ENCODE measurements at regions not wholly inside any gene's neighbourhood (a gene's known extent, or its start where the extent isn't known, plus 50 kb on each side); places are given as distances from the start of the nearest gene placed in this dataset.
A peak's percentile ranks its signal among the peaks of the same experiment; 100 is the strongest.
"Not testable (repeated sequence)": the region's sequence is repeated elsewhere in the genome, so short reads cannot be mapped to it uniquely, and the experiment has no call there.

- Mint-ChIP-seq H3K4me1 (peaks cover 6% of the 10 kb centered on the region), H3K4me3 (no peak overlapping the region), H3K36me3 (ENCODE audit: low read depth) (peaks cover 9% of the 10 kb centered on the region), H3K9me3 (peaks cover 36% of the 10 kb centered on the region), H3K27ac (no peak overlapping the region), H3K27me3 (ENCODE audit: insufficient read depth) (no peaks in the 10 kb centered on the region)
- no peak for DNase-seq
- no peaks in the 10 kb centered on the region for H3K27me3 ChIP-seq (ENCODE audit: control insufficient read depth, insufficient read depth, low read length, poor library complexity, severe bottlenecking)
- peaks cover 42% of the 10 kb centered on the region for H3K9me3 ChIP-seq (ENCODE audit: control insufficient read depth, low read length)
- H3K36me3 ChIP-seq (ENCODE audit: control insufficient read depth, insufficient read depth, low read length): no peaks in the 10 kb centered on the region
- no peak overlapping the region for H3K9ac ChIP-seq (ENCODE audit: extremely low read depth, low read length, poor library complexity, severe bottlenecking)
- no peak overlapping the region for H3K4me3 ChIP-seq (ENCODE audit: low read length)
- no peaks in the 10 kb centered on the region for H3K4me1 ChIP-seq (ENCODE audit: control insufficient read depth, insufficient read depth, low read length)
- 100% methylated on average over 2 of the region's 2 CpGs; no CpG with 5 or more reads in 1 of the 2 experiments for WGBS, 2 experiments (ENCODE audit: insufficient coverage in 1 of 2, insufficient read length in 1 of 2)
- TF ChIP-seq CTCF (conservative IDR thresholded peaks at IDR 0.05): no peak
- H3K27ac ChIP-seq (ENCODE audit: low read depth, low read length): no peak overlapping the region
Observed at GRCh38 chr9:30534896-30535295, 1849.5 kb upstream of the ACO1 start.

GRCh38 chr9:30536494-30536893 lies 1847.9 kb upstream of the ACO1 start:
- Mint-ChIP-seq H3K9me3 (peaks cover 40% of the 10 kb centered on the region), H3K4me3 (no peak overlapping the region), H3K27ac (no peak overlapping the region), H3K4me1 (no peaks in the 10 kb centered on the region), H3K27me3 (ENCODE audit: insufficient read depth) (no peaks in the 10 kb centered on the region), H3K36me3 (ENCODE audit: low read depth) (peaks cover 9% of the 10 kb centered on the region)
- no peak for DNase-seq
- Histone ChIP-seq H3K27me3 (ENCODE audit: control insufficient read depth, insufficient read depth, low read length, poor library complexity, severe bottlenecking) (no peaks in the 10 kb centered on the region), H3K36me3 (ENCODE audit: control insufficient read depth, insufficient read depth, low read length) (no peaks in the 10 kb centered on the region), H3K4me3 (ENCODE audit: low read length) (peak overlapping the region; percentile 35), H3K27ac (ENCODE audit: low read depth, low read length) (no peak overlapping the region), H3K4me1 (ENCODE audit: control insufficient read depth, insufficient read depth, low read length) (no peaks in the 10 kb centered on the region), H3K9ac (ENCODE audit: extremely low read depth, low read length, poor library complexity, severe bottlenecking) (no peak overlapping the region), H3K9me3 (ENCODE audit: control insufficient read depth, low read length) (peaks cover 32% of the 10 kb centered on the region)
- no peak for TF ChIP-seq CTCF (conservative IDR thresholded peaks at IDR 0.05)
- WGBS, 2 experiments (ENCODE audit: insufficient coverage in 1 of 2, insufficient read length in 1 of 2): 91 to 98% methylated on average over 3 of the region's 3 CpGs

GRCh38 chr9:30539696-30540095 lies 1844.7 kb upstream of the ACO1 start:
- not testable (repeated sequence) for H3K36me3 ChIP-seq (ENCODE audit: control insufficient read depth, insufficient read depth, low read length); H3K4me3 Mint-ChIP-seq; H3K36me3 Mint-ChIP-seq (ENCODE audit: low read depth); H3K4me1 Mint-ChIP-seq; DNase-seq; H3K27ac ChIP-seq (ENCODE audit: low read depth, low read length); H3K27ac Mint-ChIP-seq; H3K4me1 ChIP-seq (ENCODE audit: control insufficient read depth, insufficient read depth, low read length); H3K27me3 Mint-ChIP-seq (ENCODE audit: insufficient read depth); H3K4me3 ChIP-seq (ENCODE audit: low read length); H3K9ac ChIP-seq (ENCODE audit: extremely low read depth, low read length, poor library complexity, severe bottlenecking); H3K27me3 ChIP-seq (ENCODE audit: control insufficient read depth, insufficient read depth, low read length, poor library complexity, severe bottlenecking)
- peaks cover 40% of the 10 kb centered on the region for H3K9me3 Mint-ChIP-seq
- H3K9me3 ChIP-seq (ENCODE audit: control insufficient read depth, low read length): peaks cover 32% of the 10 kb centered on the region
- 91% methylated on average over 14 of the region's 15 CpGs; no CpG with 5 or more reads in 1 of the 2 experiments for WGBS, 2 experiments (ENCODE audit: insufficient coverage in 1 of 2, insufficient read length in 1 of 2)
